ENCODE measurements at regions not wholly inside any gene's neighbourhood (a gene's known extent, or its start where the extent isn't known, plus 50 kb on each side); places are given as distances from the start of the nearest gene placed in this dataset.

DNA sequence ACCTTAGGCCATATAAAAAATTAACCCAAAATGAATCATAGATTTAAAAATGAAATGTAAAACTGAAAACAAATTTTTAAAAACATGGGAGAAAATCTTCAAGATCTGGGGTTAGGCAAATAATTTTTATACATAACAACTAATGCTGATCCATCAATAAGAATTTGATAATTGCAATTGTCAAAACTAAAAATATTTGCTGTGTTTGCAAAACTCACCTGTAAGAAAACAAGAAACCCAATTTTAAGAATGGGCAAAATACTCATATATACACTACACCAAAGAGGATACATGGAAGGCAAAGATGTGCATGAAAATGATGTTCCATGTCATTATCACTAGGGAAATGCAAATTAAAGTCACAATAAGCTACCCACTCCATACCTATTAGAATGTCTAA is 194.8 kb upstream of the NRP1 start:
- dilution Hi-C loops (cut with MboI; ENCODE audit: extremely low pct_ligation_motif_present, low sequenced_read_pairs): no loop called here
- Histone ChIP-seq H3K9me3 (ENCODE audit: control insufficient read depth, low read depth, low read length) (no peaks in the 10 kb centered on the region), H2AFZ (ENCODE audit: control insufficient read depth, low read length) (no peak overlapping the region), H3K27me3 (ENCODE audit: control insufficient read depth, extremely low read depth, insufficient read depth, low read length) (no peaks in the 10 kb centered on the region), H4K20me1 (ENCODE audit: control insufficient read depth, extremely low read depth, insufficient read depth, low read length) (no peaks in the 10 kb centered on the region), H3K4me2 (ENCODE audit: control insufficient read depth, extremely low read depth, insufficient read depth, low read depth, low read length) (no peak overlapping the region), H3K79me2 (ENCODE audit: control insufficient read depth, insufficient read depth, low read length) (no peaks in the 10 kb centered on the region), H3K4me3 (ENCODE audit: control insufficient read depth in 2 of 3, extremely low read depth in 1 of 3, insufficient read depth in 2 of 3, low read depth in 1 of 3, low read length in 3 of 3) (no peak overlapping the region), H3K9ac (ENCODE audit: control insufficient read depth, extremely low read depth, insufficient read depth, low read length) (no peak overlapping the region), H3K36me3 (ENCODE audit: control insufficient read depth in 2 of 2, extremely low read depth in 1 of 2, insufficient read depth in 2 of 2, low read length in 2 of 2) (no peaks in the 10 kb centered on the region), H3K9me1 (ENCODE audit: control insufficient read depth, extremely low read depth, insufficient read depth, low read length) (no peaks in the 10 kb centered on the region), H3K27ac (ENCODE audit: control insufficient read depth, insufficient read depth, low read length) (no peak overlapping the region), H3K4me1 (ENCODE audit: control insufficient read depth, extremely low read depth, insufficient read depth, low read length) (no peaks in the 10 kb centered on the region)
- FAIRE-seq (no peak), DNase-seq (ENCODE audit: low read depth, low spot score) (no peak)
- TF ChIP-seq, protein P1, sequence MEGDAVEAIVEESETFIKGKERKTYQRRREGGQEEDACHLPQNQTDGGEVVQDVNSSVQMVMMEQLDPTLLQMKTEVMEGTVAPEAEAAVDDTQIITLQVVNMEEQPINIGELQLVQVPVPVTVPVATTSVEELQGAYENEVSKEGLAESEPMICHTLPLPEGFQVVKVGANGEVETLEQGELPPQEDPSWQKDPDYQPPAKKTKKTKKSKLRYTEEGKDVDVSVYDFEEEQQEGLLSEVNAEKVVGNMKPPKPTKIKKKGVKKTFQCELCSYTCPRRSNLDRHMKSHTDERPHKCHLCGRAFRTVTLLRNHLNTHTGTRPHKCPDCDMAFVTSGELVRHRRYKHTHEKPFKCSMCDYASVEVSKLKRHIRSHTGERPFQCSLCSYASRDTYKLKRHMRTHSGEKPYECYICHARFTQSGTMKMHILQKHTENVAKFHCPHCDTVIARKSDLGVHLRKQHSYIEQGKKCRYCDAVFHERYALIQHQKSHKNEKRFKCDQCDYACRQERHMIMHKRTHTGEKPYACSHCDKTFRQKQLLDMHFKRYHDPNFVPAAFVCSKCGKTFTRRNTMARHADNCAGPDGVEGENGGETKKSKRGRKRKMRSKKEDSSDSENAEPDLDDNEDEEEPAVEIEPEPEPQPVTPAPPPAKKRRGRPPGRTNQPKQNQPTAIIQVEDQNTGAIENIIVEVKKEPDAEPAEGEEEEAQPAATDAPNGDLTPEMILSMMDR (optimal IDR thresholded peaks at IDR 0.05 in 1 of 3, IDR thresholded peaks at IDR 0.05 in 1 of 3, conservative IDR thresholded peaks at IDR 0.05 in 1 of 3; ENCODE audit: extremely low read depth in 1 of 3, insufficient read depth in 2 of 3, low read length in 3 of 3): no peak
- TF ChIP-seq EZH2 (IDR thresholded peaks at IDR 0.05; ENCODE audit: low read length): no peak

DNA sequence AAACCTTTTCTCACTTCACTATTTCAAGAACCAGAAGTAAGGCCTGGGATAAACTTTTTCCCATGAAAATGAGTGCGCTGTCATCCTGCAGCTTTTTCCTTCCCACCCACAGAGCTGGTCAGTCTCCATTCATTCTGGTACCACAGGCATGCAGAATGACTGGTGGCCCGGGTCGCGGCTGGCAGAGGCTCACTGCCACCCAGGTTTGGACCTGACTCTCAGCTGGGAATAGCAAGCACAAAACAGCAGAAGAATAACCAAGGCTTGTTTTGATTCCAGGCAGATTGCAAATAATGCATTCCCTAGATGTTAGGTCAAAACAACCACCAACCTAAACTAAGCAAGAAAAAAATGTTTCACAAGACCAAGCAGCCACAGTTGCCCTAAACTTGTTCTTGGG is 190.5 kb upstream of the NRP1 start:
- Histone ChIP-seq H3K36me3 (ENCODE audit: control insufficient read depth in 2 of 2, extremely low read depth in 1 of 2, insufficient read depth in 2 of 2, low read length in 2 of 2) (no peaks in the 10 kb centered on the region), H3K27me3 (ENCODE audit: control insufficient read depth, extremely low read depth, insufficient read depth, low read length) (no peaks in the 10 kb centered on the region), H3K79me2 (ENCODE audit: control insufficient read depth, insufficient read depth, low read length) (no peaks in the 10 kb centered on the region), H3K9ac (ENCODE audit: control insufficient read depth, extremely low read depth, insufficient read depth, low read length) (no peak overlapping the region), H3K9me1 (ENCODE audit: control insufficient read depth, extremely low read depth, insufficient read depth, low read length) (no peaks in the 10 kb centered on the region), H3K27ac (ENCODE audit: control insufficient read depth, insufficient read depth, low read length) (no peak overlapping the region), H3K9me3 (ENCODE audit: control insufficient read depth, low read depth, low read length) (no peaks in the 10 kb centered on the region), H3K4me1 (ENCODE audit: control insufficient read depth, extremely low read depth, insufficient read depth, low read length) (no peaks in the 10 kb centered on the region), H3K4me2 (ENCODE audit: control insufficient read depth, extremely low read depth, insufficient read depth, low read depth, low read length) (no peak overlapping the region), H3K4me3 (ENCODE audit: control insufficient read depth in 2 of 3, extremely low read depth in 1 of 3, insufficient read depth in 2 of 3, low read depth in 1 of 3, low read length in 3 of 3) (no peak overlapping the region), H4K20me1 (ENCODE audit: control insufficient read depth, extremely low read depth, insufficient read depth, low read length) (no peaks in the 10 kb centered on the region), H2AFZ (ENCODE audit: control insufficient read depth, low read length) (no peak overlapping the region)
- FAIRE-seq (no peak), DNase-seq (ENCODE audit: low read depth, low spot score) (no peak)
- dilution Hi-C loops (cut with MboI; ENCODE audit: extremely low pct_ligation_motif_present, low sequenced_read_pairs): no loop called here
- TF ChIP-seq EZH2 (IDR thresholded peaks at IDR 0.05; ENCODE audit: low read length): no peak
- TF ChIP-seq, protein P1 (optimal IDR thresholded peaks at IDR 0.05 in 1 of 3, IDR thresholded peaks at IDR 0.05 in 1 of 3, conservative IDR thresholded peaks at IDR 0.05 in 1 of 3; ENCODE audit: extremely low read depth in 1 of 3, insufficient read depth in 2 of 3, low read length in 3 of 3): no peak

Data from keratinocyte (primary cell).